ENCODE measurements at regions not wholly inside any gene's neighbourhood (a gene's known extent, or its start where the extent isn't known, plus 50 kb on each side); places are given as distances from the start of the nearest gene placed in this dataset.
"Not testable (repeated sequence)": the region's sequence is repeated elsewhere in the genome, so short reads cannot be mapped to it uniquely, and the experiment has no call there.

- H3K9me3 Mint-ChIP-seq (ENCODE audit: unreplicated experiment); H3K4me1 Mint-ChIP-seq (ENCODE audit: insufficient read depth, unreplicated experiment); H3K27ac Mint-ChIP-seq (ENCODE audit: low read depth, unreplicated experiment); intact Hi-C loops (cut with micrococcal nuclease); H3K36me3 Mint-ChIP-seq (ENCODE audit: insufficient read depth, unreplicated experiment); CTCF ChIA-PET; POLR2A ChIA-PET; BruUV-seq (replicated peaks); H3K27me3 Mint-ChIP-seq (ENCODE audit: insufficient read depth, unreplicated experiment); H3K4me3 Mint-ChIP-seq (ENCODE audit: unreplicated experiment): not testable (repeated sequence)
- TF ChIP-seq CTCF (IDR thresholded peaks at IDR 0.05; ENCODE audit: unreplicated experiment): peak; percentile 42
- peak; percentile 43 for DNase-seq (ENCODE audit: unreplicated experiment)
Observed at GRCh38 chr9:41798684-41799083, 330.5 kb downstream of the CNTNAP3B start.

GRCh38 chr9:41790719-41791363, 338.4 kb downstream of the CNTNAP3B start:
- POLR2A ChIA-PET; BruUV-seq (replicated peaks); CTCF ChIA-PET; H3K4me1 Mint-ChIP-seq (ENCODE audit: insufficient read depth, unreplicated experiment); H3K36me3 Mint-ChIP-seq (ENCODE audit: insufficient read depth, unreplicated experiment); H3K9me3 Mint-ChIP-seq (ENCODE audit: unreplicated experiment); H3K27me3 Mint-ChIP-seq (ENCODE audit: insufficient read depth, unreplicated experiment); intact Hi-C loops (cut with micrococcal nuclease): not testable (repeated sequence)
- DNase-seq (ENCODE audit: unreplicated experiment): peak; percentile 65
- peak overlapping the region; percentile 5 for H3K4me3 Mint-ChIP-seq (ENCODE audit: unreplicated experiment)
- peak overlapping the region; percentile 65 for H3K27ac Mint-ChIP-seq (ENCODE audit: low read depth, unreplicated experiment)

- CTCF ChIA-PET; POLR2A ChIA-PET; H3K27ac Mint-ChIP-seq (ENCODE audit: low read depth, unreplicated experiment); DNase-seq (ENCODE audit: unreplicated experiment); H3K4me3 Mint-ChIP-seq (ENCODE audit: unreplicated experiment); intact Hi-C loops (cut with micrococcal nuclease); H3K36me3 Mint-ChIP-seq (ENCODE audit: insufficient read depth, unreplicated experiment); H3K9me3 Mint-ChIP-seq (ENCODE audit: unreplicated experiment); BruUV-seq (replicated peaks); H3K27me3 Mint-ChIP-seq (ENCODE audit: insufficient read depth, unreplicated experiment); H3K4me1 Mint-ChIP-seq (ENCODE audit: insufficient read depth, unreplicated experiment): not testable (repeated sequence)
Observed at GRCh38 chr9:41790007-41790406, 339.2 kb downstream of the CNTNAP3B start.

- H3K4me3 Mint-ChIP-seq (ENCODE audit: unreplicated experiment); BruUV-seq (replicated peaks); H3K27ac Mint-ChIP-seq (ENCODE audit: low read depth, unreplicated experiment); H3K36me3 Mint-ChIP-seq (ENCODE audit: insufficient read depth, unreplicated experiment); H3K9me3 Mint-ChIP-seq (ENCODE audit: unreplicated experiment); H3K4me1 Mint-ChIP-seq (ENCODE audit: insufficient read depth, unreplicated experiment); H3K27me3 Mint-ChIP-seq (ENCODE audit: insufficient read depth, unreplicated experiment); DNase-seq (ENCODE audit: unreplicated experiment); POLR2A ChIA-PET; intact Hi-C loops (cut with micrococcal nuclease); CTCF ChIA-PET: not testable (repeated sequence)
Observed at GRCh38 chr9:41789387-41789786, 339.8 kb downstream of the CNTNAP3B start.

- BruUV-seq (replicated peaks); H3K4me1 Mint-ChIP-seq (ENCODE audit: insufficient read depth, unreplicated experiment); H3K27me3 Mint-ChIP-seq (ENCODE audit: insufficient read depth, unreplicated experiment); H3K4me3 Mint-ChIP-seq (ENCODE audit: unreplicated experiment); intact Hi-C loops (cut with micrococcal nuclease); DNase-seq (ENCODE audit: unreplicated experiment); CTCF ChIA-PET; H3K27ac Mint-ChIP-seq (ENCODE audit: low read depth, unreplicated experiment); H3K36me3 Mint-ChIP-seq (ENCODE audit: insufficient read depth, unreplicated experiment); H3K9me3 Mint-ChIP-seq (ENCODE audit: unreplicated experiment); POLR2A ChIA-PET: not testable (repeated sequence)
Observed at GRCh38 chr9:41787951-41788350, 341.3 kb downstream of the CNTNAP3B start.

GRCh38 chr9:41787270-41787669, 342.0 kb downstream of the CNTNAP3B start:
- H3K27me3 Mint-ChIP-seq (ENCODE audit: insufficient read depth, unreplicated experiment); H3K4me1 Mint-ChIP-seq (ENCODE audit: insufficient read depth, unreplicated experiment); intact Hi-C loops (cut with micrococcal nuclease); BruUV-seq (replicated peaks); H3K9me3 Mint-ChIP-seq (ENCODE audit: unreplicated experiment); H3K27ac Mint-ChIP-seq (ENCODE audit: low read depth, unreplicated experiment); DNase-seq (ENCODE audit: unreplicated experiment); H3K4me3 Mint-ChIP-seq (ENCODE audit: unreplicated experiment); H3K36me3 Mint-ChIP-seq (ENCODE audit: insufficient read depth, unreplicated experiment); CTCF ChIA-PET; POLR2A ChIA-PET: not testable (repeated sequence)

- POLR2A ChIA-PET; H3K4me1 Mint-ChIP-seq (ENCODE audit: insufficient read depth, unreplicated experiment); H3K36me3 Mint-ChIP-seq (ENCODE audit: insufficient read depth, unreplicated experiment); H3K9me3 Mint-ChIP-seq (ENCODE audit: unreplicated experiment); DNase-seq (ENCODE audit: unreplicated experiment); CTCF ChIA-PET; H3K27ac Mint-ChIP-seq (ENCODE audit: low read depth, unreplicated experiment); BruUV-seq (replicated peaks); intact Hi-C loops (cut with micrococcal nuclease); H3K4me3 Mint-ChIP-seq (ENCODE audit: unreplicated experiment); H3K27me3 Mint-ChIP-seq (ENCODE audit: insufficient read depth, unreplicated experiment): not testable (repeated sequence)
Observed at GRCh38 chr9:41784006-41784405, 345.2 kb downstream of the CNTNAP3B start.

- H3K4me1 Mint-ChIP-seq (ENCODE audit: insufficient read depth, unreplicated experiment); CTCF ChIA-PET; H3K36me3 Mint-ChIP-seq (ENCODE audit: insufficient read depth, unreplicated experiment); H3K9me3 Mint-ChIP-seq (ENCODE audit: unreplicated experiment); H3K27ac Mint-ChIP-seq (ENCODE audit: low read depth, unreplicated experiment); DNase-seq (ENCODE audit: unreplicated experiment); BruUV-seq (replicated peaks); H3K27me3 Mint-ChIP-seq (ENCODE audit: insufficient read depth, unreplicated experiment); H3K4me3 Mint-ChIP-seq (ENCODE audit: unreplicated experiment); POLR2A ChIA-PET; intact Hi-C loops (cut with micrococcal nuclease): not testable (repeated sequence)
Observed at GRCh38 chr9:41783070-41783810, 346.0 kb downstream of the CNTNAP3B start.

GRCh38 chr9:41781899-41782298, 347.3 kb downstream of the CNTNAP3B start:
- not testable (repeated sequence) for H3K36me3 Mint-ChIP-seq (ENCODE audit: insufficient read depth, unreplicated experiment); BruUV-seq (replicated peaks)

More at GRCh38 chr9:41781899-41782298, 347.3 kb downstream of the CNTNAP3B start:
- H3K27ac Mint-ChIP-seq (ENCODE audit: low read depth, unreplicated experiment); H3K27me3 Mint-ChIP-seq (ENCODE audit: insufficient read depth, unreplicated experiment); POLR2A ChIA-PET; intact Hi-C loops (cut with micrococcal nuclease); CTCF ChIA-PET; DNase-seq (ENCODE audit: unreplicated experiment); H3K9me3 Mint-ChIP-seq (ENCODE audit: unreplicated experiment); H3K4me1 Mint-ChIP-seq (ENCODE audit: insufficient read depth, unreplicated experiment); H3K4me3 Mint-ChIP-seq (ENCODE audit: unreplicated experiment): not testable (repeated sequence)

Measured in MCF 10A (cell line).